Activated CD4-positive, alpha-beta T cell treated with anti-CD3 and anti-CD28 coated beads, Interleukin-2, amount 10 ng/mL, durations not matched to agents 24 days and 14 days (primary cell): ENCODE measurements at regions not wholly inside any gene's neighbourhood (a gene's known extent, or its start where the extent isn't known, plus 50 kb on each side); places are given as distances from the start of the nearest gene placed in this dataset.

Source experiments
- DNase-seq: peaks from one replicate; pipeline ENCODE4 v3.0.0; 2022
- H3K27ac Mint-ChIP-seq: one replicate; pipeline ENCODE4 v1.8.0; 2022; ENCODE audit warnings: mild to moderate bottlenecking, mixed read lengths
- H3K27me3 Mint-ChIP-seq: one replicate; pipeline ENCODE4 v1.8.0; 2022; ENCODE audit warnings: mixed read lengths
- H3K36me3 Mint-ChIP-seq: one replicate; pipeline ENCODE4 v1.8.0; 2022; ENCODE audit warnings: low read depth, mild to moderate bottlenecking, mixed read lengths
- H3K4me1 Mint-ChIP-seq: one replicate; pipeline ENCODE4 v1.8.0; 2021; ENCODE audit warnings: mixed read lengths
- H3K4me3 Mint-ChIP-seq: one replicate; pipeline ENCODE4 v1.8.0; 2022; ENCODE audit warnings: mild to moderate bottlenecking, moderate library complexity, mixed read lengths
- H3K9me3 Mint-ChIP-seq: one replicate; pipeline ENCODE4 v1.8.0; 2021; ENCODE audit warnings: mixed read lengths
- intact Hi-C: fragments of 100-400 bp; cut with micrococcal nuclease; formaldehyde crosslinking; loops from one replicate; pipeline ENCODE4 v1.15.1; 2023

- no peaks in the 10 kb centered on the region for H3K9me3 Mint-ChIP-seq
Measured at GRCh38 chr5:74250304-74251102, 390.0 kb downstream of the ENC1 start.

GRCh38 chr5:74248576-74248975 lies 392.0 kb downstream of the ENC1 start:
- no peaks in the 10 kb centered on the region for H3K36me3 Mint-ChIP-seq
- H3K4me1 Mint-ChIP-seq, result no peaks in the 10 kb centered on the region
- DNase-seq, result no peak
- H3K4me3 Mint-ChIP-seq, result no peak overlapping the region
- intact Hi-C loops, result no loop called here
- H3K27ac Mint-ChIP-seq, result no peak overlapping the region
- H3K9me3 Mint-ChIP-seq, result no peaks in the 10 kb centered on the region
- H3K27me3 Mint-ChIP-seq, result no peaks in the 10 kb centered on the region

More at GRCh38 chr5:74250304-74251102, 390.0 kb downstream of the ENC1 start:
- Mint-ChIP-seq H3K36me3 (no peaks in the 10 kb centered on the region), H3K27me3 (no peaks in the 10 kb centered on the region), H3K27ac (no peak overlapping the region), H3K4me1 (no peaks in the 10 kb centered on the region), H3K4me3 (no peak overlapping the region)
- DNase-seq, result no peak
- intact Hi-C loops, result no loop called here

- intact Hi-C loops, result no loop called here
- DNase-seq, result no peak
Measured at GRCh38 chr5:74244406-74244805, 396.1 kb downstream of the ENC1 start.

GRCh38 chr5:74243634-74244033 lies 396.9 kb downstream of the ENC1 start:
- intact Hi-C loops, result no loop called here
- Mint-ChIP-seq H3K27me3 (peaks cover 3% of the 10 kb centered on the region), H3K4me3 (no peak overlapping the region), H3K9me3 (no peaks in the 10 kb centered on the region), H3K27ac (no peak overlapping the region), H3K4me1 (peaks cover 2% of the 10 kb centered on the region), H3K36me3 (no peaks in the 10 kb centered on the region)
- DNase-seq, result no peak

More at GRCh38 chr5:74244406-74244805, 396.1 kb downstream of the ENC1 start:
- no peaks in the 10 kb centered on the region for H3K9me3 Mint-ChIP-seq
- no peak overlapping the region for H3K27ac Mint-ChIP-seq
- peaks cover 2% of the 10 kb centered on the region for H3K27me3 Mint-ChIP-seq
- H3K36me3 Mint-ChIP-seq, result no peaks in the 10 kb centered on the region
- peaks cover 2% of the 10 kb centered on the region for H3K4me1 Mint-ChIP-seq
- no peak overlapping the region for H3K4me3 Mint-ChIP-seq

GRCh38 chr5:74242516-74242915 lies 398.0 kb downstream of the ENC1 start:
- H3K27me3 Mint-ChIP-seq, result peaks cover 6% of the 10 kb centered on the region
- no peaks in the 10 kb centered on the region for H3K36me3 Mint-ChIP-seq
- H3K4me3 Mint-ChIP-seq, result no peak overlapping the region
- H3K4me1 Mint-ChIP-seq, result peaks cover 2% of the 10 kb centered on the region
- DNase-seq, result no peak
- no peak overlapping the region for H3K27ac Mint-ChIP-seq
- no peaks in the 10 kb centered on the region for H3K9me3 Mint-ChIP-seq
- intact Hi-C loops, result no loop called here

- intact Hi-C loops, result no loop called here
- no peak overlapping the region for H3K27ac Mint-ChIP-seq
- H3K36me3 Mint-ChIP-seq, result no peaks in the 10 kb centered on the region
- peaks cover 2% of the 10 kb centered on the region for H3K4me1 Mint-ChIP-seq
- H3K27me3 Mint-ChIP-seq, result peaks cover 6% of the 10 kb centered on the region
- DNase-seq, result no peak
- H3K9me3 Mint-ChIP-seq, result no peaks in the 10 kb centered on the region
- H3K4me3 Mint-ChIP-seq, result no peak overlapping the region
Measured at GRCh38 chr5:74241751-74242140, 398.8 kb downstream of the ENC1 start.

GRCh38 chr5:74240783-74241750 lies 399.5 kb downstream of the ENC1 start:
- no peak for DNase-seq
- no peak overlapping the region for H3K27ac Mint-ChIP-seq
- peaks cover 6% of the 10 kb centered on the region for H3K27me3 Mint-ChIP-seq
- H3K9me3 Mint-ChIP-seq, result no peaks in the 10 kb centered on the region
- peaks cover 2% of the 10 kb centered on the region for H3K4me1 Mint-ChIP-seq
- H3K4me3 Mint-ChIP-seq, result no peak overlapping the region
- intact Hi-C loops, result no loop called here
- no peaks in the 10 kb centered on the region for H3K36me3 Mint-ChIP-seq

GRCh38 chr5:74239261-74239660 lies 401.3 kb downstream of the ENC1 start:
- Mint-ChIP-seq H3K4me1 (peaks cover 2% of the 10 kb centered on the region), H3K9me3 (no peaks in the 10 kb centered on the region), H3K4me3 (no peak overlapping the region), H3K36me3 (no peaks in the 10 kb centered on the region), H3K27ac (no peak overlapping the region), H3K27me3 (peaks cover 6% of the 10 kb centered on the region)
- intact Hi-C loops, result no loop called here
- DNase-seq, result no peak

GRCh38 chr5:74237571-74238145 lies 402.9 kb downstream of the ENC1 start:
- no peak for DNase-seq
- Mint-ChIP-seq H3K27ac (no peak overlapping the region), H3K4me3 (no peak overlapping the region), H3K9me3 (peaks cover 1% of the 10 kb centered on the region), H3K4me1 (peaks cover 2% of the 10 kb centered on the region), H3K36me3 (no peaks in the 10 kb centered on the region), H3K27me3 (peaks cover 6% of the 10 kb centered on the region)
- intact Hi-C loops, result no loop called here

- no peak for DNase-seq
- intact Hi-C loops, result no loop called here
- Mint-ChIP-seq H3K9me3 (peaks cover 4% of the 10 kb centered on the region), H3K4me3 (no peak overlapping the region), H3K36me3 (no peaks in the 10 kb centered on the region), H3K27ac (no peak overlapping the region), H3K4me1 (peaks cover 4% of the 10 kb centered on the region), H3K27me3 (peaks cover 6% of the 10 kb centered on the region)
Measured at GRCh38 chr5:74235552-74235951, 405.0 kb downstream of the ENC1 start.

GRCh38 chr5:74233571-74233970 lies 407.0 kb downstream of the ENC1 start:
- no peak for DNase-seq
- no peak overlapping the region for H3K27ac Mint-ChIP-seq
- intact Hi-C loops, result no loop called here
- no peaks in the 10 kb centered on the region for H3K36me3 Mint-ChIP-seq
- H3K27me3 Mint-ChIP-seq, result peaks cover 4% of the 10 kb centered on the region
- peaks cover 4% of the 10 kb centered on the region for H3K9me3 Mint-ChIP-seq
- H3K4me1 Mint-ChIP-seq, result peaks cover 4% of the 10 kb centered on the region
- H3K4me3 Mint-ChIP-seq, result no peak overlapping the region

- Mint-ChIP-seq H3K27ac (no peak overlapping the region), H3K9me3 (peaks cover 4% of the 10 kb centered on the region), H3K4me1 (peaks cover 4% of the 10 kb centered on the region), H3K4me3 (no peak overlapping the region), H3K36me3 (no peaks in the 10 kb centered on the region), H3K27me3 (peaks cover 1% of the 10 kb centered on the region)
- no peak for DNase-seq
- intact Hi-C loops, result no loop called here
Measured at GRCh38 chr5:74233091-74233490, 407.4 kb downstream of the ENC1 start.

- Mint-ChIP-seq H3K4me3 (no peak overlapping the region), H3K9me3 (peaks cover 4% of the 10 kb centered on the region), H3K4me1 (peaks cover 4% of the 10 kb centered on the region), H3K36me3 (no peaks in the 10 kb centered on the region), H3K27me3 (peaks cover 3% of the 10 kb centered on the region), H3K27ac (no peak overlapping the region)
- DNase-seq, result no peak
- intact Hi-C loops, result no loop called here
Measured at GRCh38 chr5:74232276-74232675, 408.3 kb downstream of the ENC1 start.

GRCh38 chr5:74231697-74232096 lies 408.8 kb downstream of the ENC1 start:
- H3K27me3 Mint-ChIP-seq, result peaks cover 3% of the 10 kb centered on the region
- H3K4me3 Mint-ChIP-seq, result no peak overlapping the region
- H3K4me1 Mint-ChIP-seq, result peaks cover 4% of the 10 kb centered on the region
- no peak overlapping the region for H3K27ac Mint-ChIP-seq
- intact Hi-C loops, result no loop called here
- no peaks in the 10 kb centered on the region for H3K36me3 Mint-ChIP-seq
- peaks cover 4% of the 10 kb centered on the region for H3K9me3 Mint-ChIP-seq
- DNase-seq, result no peak
